PC-3 (cell line): ENCODE measurements at regions not wholly inside any gene's neighbourhood (a gene's known extent, or its start where the extent isn't known, plus 50 kb on each side); places are given as distances from the start of the nearest gene placed in this dataset.

Experiments used
- ATAC-seq: fragments of 200-7000 bp; cut with Tn5 transposase; 2 replicates; pipeline ENCODE4 v1.9.1; 2020; ENCODE audit warnings: mild to moderate bottlenecking, moderate library complexity
- BruUV-seq: library from RNA; stranded (reverse); fragments of 400-500 nt; replicated peaks from 2 replicates; lab custom pipeline; 2021; lab: Mats Ljungman, UMichigan
- CTCF ChIA-PET: fragments of 300-600 bp; sonication (Branson Sonifier 250); formaldehyde crosslinking; loops from one replicate; lab custom pipeline; 2022; ENCODE audit warnings: antibody characterized with exemption; lab: Charles Lee
- POLR2A ChIA-PET: fragments of 300-600 bp; sonication (Branson Sonifier 250); formaldehyde crosslinking; loops from one replicate; lab custom pipeline; 2022; ENCODE audit warnings: antibody characterized with exemption; ENCODE audit not compliant: unreplicated experiment; lab: Charles Lee
- DNase-seq: peaks from one replicate; pipeline ENCODE4 v3.0.0-alpha.2; 2015
- H2AFZ ChIP-seq: fragments of 300-600 bp; sonication (generic); 2 replicates; pipeline ENCODE4 v1.6.0; 2016; ENCODE audit warnings: antibody characterized with exemption, low read length
- H3F3A ChIP-seq: fragments of 300-600 bp; sonication (generic); one replicate; pipeline ENCODE4 v1.6.0; 2017; ENCODE audit warnings: antibody characterized with exemption, low read length, control low read depth, mild to moderate bottlenecking; ENCODE audit not compliant: unreplicated experiment
- H3K27ac ChIP-seq: fragments of 300-600 bp; sonication (generic); 2 replicates; pipeline ENCODE4 v1.5.1; 2016; ENCODE audit warnings: mild to moderate bottlenecking, low read length
- H3K27me3 ChIP-seq: fragments of 300-600 bp; sonication (generic); 2 replicates; pipeline ENCODE4 v1.6.1; 2016; ENCODE audit warnings: low read length, mixed read lengths
- H3K36me3 ChIP-seq: fragments of 300-600 bp; sonication (generic); 2 replicates; pipeline ENCODE4 v1.6.1; 2016; ENCODE audit warnings: low read depth, mixed run types, low read length, mixed read lengths
- H3K4me1 ChIP-seq: fragments of 300-600 bp; sonication (generic); 2 replicates; pipeline ENCODE4 v1.5.1; 2016; ENCODE audit warnings: low read length; ENCODE audit not compliant: insufficient read depth
- H3K4me2 ChIP-seq: fragments of 300-600 bp; sonication (generic); 2 replicates; pipeline ENCODE4 v1.6.0; 2016; ENCODE audit warnings: low read length
- H3K4me3 ChIP-seq: fragments of 300-600 bp; sonication (generic); 2 replicates; pipeline ENCODE4 v1.5.1; 2016; ENCODE audit warnings: mild to moderate bottlenecking, low read length, mixed read lengths
- H3K79me2 ChIP-seq: fragments of 300-600 bp; sonication (generic); 2 replicates; pipeline ENCODE4 v1.6.1; 2017; ENCODE audit warnings: low read length, mixed read lengths
- H3K9ac ChIP-seq: fragments of 300-600 bp; sonication (generic); 2 replicates; pipeline ENCODE4 v1.6.0; 2016; ENCODE audit warnings: mild to moderate bottlenecking, low read length
- H3K9me2 ChIP-seq: fragments of 300-600 bp; sonication (generic); replicated peaks from 2 replicates; pipeline ENCODE4 v1.6.1; 2016; ENCODE audit warnings: mixed run types, low read length, mixed read lengths
- H3K9me3 ChIP-seq: fragments of 300-600 bp; sonication (generic); 2 replicates; pipeline ENCODE4 v1.6.1; 2016; ENCODE audit warnings: low read length, mixed read lengths
- H4K20me1 ChIP-seq: fragments of 300-600 bp; sonication (generic); 2 replicates; pipeline ENCODE4 v1.6.1; 2016; ENCODE audit warnings: low read length, mixed read lengths
- EZH2 ChIP-seq: fragments of 300-600 bp; sonication (generic); IDR thresholded peaks from one replicate; pipeline ENCODE4 v1.6.1; 2017; ENCODE audit warnings: antibody characterized with exemption, mild to moderate bottlenecking, low read length; ENCODE audit not compliant: unreplicated experiment
- EZH2phosphoT487 ChIP-seq: fragments of 300-600 bp; sonication (generic); IDR thresholded peaks from 2 replicates; pipeline ENCODE4 v1.6.1; 2018; ENCODE audit warnings: mild to moderate bottlenecking, antibody characterized with exemption, low read length, borderline replicate concordance
- intact Hi-C: fragments of 100-400 bp; cut with micrococcal nuclease; formaldehyde crosslinking; loops from 2 replicates; pipeline ENCODE4 v1.9.0; 2023
- TF ChIP-seq, protein P1 (sequence below): fragments of 300-600 bp; sonication (generic); conservative IDR thresholded peaks from 2 replicates; pipeline ENCODE4 v1.5.1; 2017; ENCODE audit warnings: antibody characterized with exemption, low read depth, mild to moderate bottlenecking, low read length

DNA sequence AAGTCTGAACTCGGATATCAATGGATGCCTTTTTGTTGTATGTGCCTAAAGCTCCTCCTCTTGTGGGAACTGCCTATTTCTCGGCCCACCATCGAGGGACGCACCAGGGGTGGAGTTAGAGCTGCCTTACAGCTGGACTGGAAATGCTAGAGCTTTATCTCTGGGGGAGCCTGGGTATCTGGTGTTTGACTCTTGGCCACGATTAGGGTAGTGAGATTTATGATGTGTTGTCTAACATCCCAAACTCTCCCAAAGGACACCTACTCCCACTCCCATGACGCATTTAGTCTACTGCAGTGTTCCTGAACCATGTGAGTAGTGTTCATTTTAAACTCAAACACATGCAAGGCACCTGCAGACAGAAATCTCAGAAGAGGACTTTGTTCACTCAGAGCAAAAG, 594.8 kb downstream of the METTL4 start:
- POLR2A ChIA-PET, result no interaction called here
- intact Hi-C loops, result no loop called here
- Histone ChIP-seq H3K4me2 (no peak overlapping the region), H3K27me3 (peaks cover 60% of the 10 kb centered on the region), H3K9me3 (no peaks in the 10 kb centered on the region), H3K4me1 (no peaks in the 10 kb centered on the region), H4K20me1 (no peaks in the 10 kb centered on the region), H3K9ac (no peak overlapping the region), H3K4me3 (no peak overlapping the region), H2AFZ (no peak overlapping the region), H3K36me3 (no peaks in the 10 kb centered on the region), H3K9me2 (no peaks in the 10 kb centered on the region), H3F3A (no peaks in the 10 kb centered on the region), H3K79me2 (no peaks in the 10 kb centered on the region), H3K27ac (no peak overlapping the region)
- CTCF ChIA-PET, result no interaction called here
- no peak for DNase-seq
- BruUV-seq, result no TSS peak
- TF ChIP-seq EZH2phosphoT487 (no peak), EZH2 (no peak)
- TF ChIP-seq, protein P1, sequence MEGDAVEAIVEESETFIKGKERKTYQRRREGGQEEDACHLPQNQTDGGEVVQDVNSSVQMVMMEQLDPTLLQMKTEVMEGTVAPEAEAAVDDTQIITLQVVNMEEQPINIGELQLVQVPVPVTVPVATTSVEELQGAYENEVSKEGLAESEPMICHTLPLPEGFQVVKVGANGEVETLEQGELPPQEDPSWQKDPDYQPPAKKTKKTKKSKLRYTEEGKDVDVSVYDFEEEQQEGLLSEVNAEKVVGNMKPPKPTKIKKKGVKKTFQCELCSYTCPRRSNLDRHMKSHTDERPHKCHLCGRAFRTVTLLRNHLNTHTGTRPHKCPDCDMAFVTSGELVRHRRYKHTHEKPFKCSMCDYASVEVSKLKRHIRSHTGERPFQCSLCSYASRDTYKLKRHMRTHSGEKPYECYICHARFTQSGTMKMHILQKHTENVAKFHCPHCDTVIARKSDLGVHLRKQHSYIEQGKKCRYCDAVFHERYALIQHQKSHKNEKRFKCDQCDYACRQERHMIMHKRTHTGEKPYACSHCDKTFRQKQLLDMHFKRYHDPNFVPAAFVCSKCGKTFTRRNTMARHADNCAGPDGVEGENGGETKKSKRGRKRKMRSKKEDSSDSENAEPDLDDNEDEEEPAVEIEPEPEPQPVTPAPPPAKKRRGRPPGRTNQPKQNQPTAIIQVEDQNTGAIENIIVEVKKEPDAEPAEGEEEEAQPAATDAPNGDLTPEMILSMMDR, result no peak
- ATAC-seq, result no peak

DNA sequence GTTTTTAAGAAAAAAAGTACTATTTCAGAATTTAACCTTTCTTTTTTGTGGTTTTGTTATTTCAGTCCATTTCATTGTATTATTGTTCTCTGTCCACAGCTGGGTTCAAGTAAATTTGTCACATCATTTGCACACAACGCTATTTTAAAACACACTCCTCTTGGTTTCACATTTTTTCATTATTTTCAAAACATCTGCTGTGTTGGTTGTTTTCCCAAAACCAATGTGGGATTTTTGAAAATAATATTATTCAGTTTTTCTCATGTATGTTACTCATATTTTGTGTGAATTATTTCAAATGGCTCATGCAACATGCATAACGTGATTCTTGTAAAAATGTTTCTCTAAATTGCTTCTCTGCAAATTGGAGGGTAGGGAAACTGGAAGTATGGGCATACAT, 589.2 kb downstream of the METTL4 start:
- Histone ChIP-seq H3K36me3 (no peaks in the 10 kb centered on the region), H4K20me1 (no peaks in the 10 kb centered on the region), H3K4me1 (no peaks in the 10 kb centered on the region), H3K4me2 (no peak overlapping the region), H3K27me3 (peaks cover 42% of the 10 kb centered on the region), H3F3A (no peaks in the 10 kb centered on the region), H3K27ac (no peak overlapping the region), H3K4me3 (no peak overlapping the region), H3K9ac (no peak overlapping the region), H3K9me2 (no peaks in the 10 kb centered on the region), H2AFZ (no peak overlapping the region), H3K79me2 (no peaks in the 10 kb centered on the region), H3K9me3 (no peaks in the 10 kb centered on the region)
- POLR2A ChIA-PET, result no interaction called here
- intact Hi-C loops, result no loop called here
- CTCF ChIA-PET, result no interaction called here
- no peak for DNase-seq
- TF ChIP-seq, protein P1, result no peak
- TF ChIP-seq EZH2phosphoT487 (no peak), EZH2 (no peak)
- BruUV-seq, result no TSS peak
- ATAC-seq, result no peak

DNA sequence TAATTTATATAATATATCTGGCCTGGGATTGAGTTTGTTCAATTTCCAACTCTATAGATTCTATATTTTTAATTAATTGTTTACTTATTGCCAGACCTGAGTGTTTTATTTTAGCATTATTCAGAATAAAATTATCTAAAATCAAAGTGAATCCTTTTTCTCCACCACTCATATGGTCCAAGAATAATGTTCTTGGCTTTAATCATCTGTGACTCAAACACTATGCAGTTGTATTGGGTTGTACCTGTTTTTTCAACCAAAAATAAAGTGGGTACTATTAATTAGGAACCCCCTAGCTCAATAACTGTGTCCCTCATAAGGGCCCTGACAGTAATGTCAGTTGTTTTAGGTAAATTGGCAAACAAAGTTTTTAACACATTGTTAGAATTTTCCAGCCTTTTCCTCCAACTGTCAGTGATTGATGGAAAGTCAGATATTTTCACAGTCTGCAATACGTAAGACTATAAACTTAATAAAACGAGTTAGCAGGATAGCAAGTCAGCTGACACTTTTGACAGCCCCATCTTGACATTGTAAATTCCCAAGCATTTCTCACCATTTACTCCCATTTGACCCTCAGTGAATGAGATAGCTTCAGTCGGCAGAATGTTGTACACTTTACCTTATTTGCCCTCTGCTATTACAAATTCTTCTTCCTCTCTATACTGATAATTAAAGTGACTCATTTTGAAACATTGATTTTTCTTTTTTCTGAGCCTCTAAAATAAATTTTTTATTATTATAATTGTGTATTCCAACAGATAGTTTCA, 587.4 kb downstream of the METTL4 start:
- intact Hi-C loops, result no loop called here
- H4K20me1 ChIP-seq, result no peaks in the 10 kb centered on the region
- no peaks in the 10 kb centered on the region for H3K4me1 ChIP-seq
- no peak overlapping the region for H3K4me3 ChIP-seq
- H3K36me3 ChIP-seq, result no peaks in the 10 kb centered on the region
- ATAC-seq (no peak), DNase-seq (no peak)
- no peaks in the 10 kb centered on the region for H3K9me3 ChIP-seq
- H3K4me2 ChIP-seq, result no peak overlapping the region
- no peaks in the 10 kb centered on the region for H3K9me2 ChIP-seq
- no peak overlapping the region for H3K9ac ChIP-seq
- CTCF ChIA-PET, result no interaction called here
- no peaks in the 10 kb centered on the region for H3K79me2 ChIP-seq
- POLR2A ChIA-PET, result no interaction called here
- TF ChIP-seq EZH2phosphoT487, result no peak
- no peak for TF ChIP-seq EZH2
- TF ChIP-seq, protein P1, result no peak
- no peak overlapping the region for H3K27ac ChIP-seq
- H3K27me3 ChIP-seq, result peaks cover 35% of the 10 kb centered on the region
- no TSS peak for BruUV-seq
- H2AFZ ChIP-seq, result no peak overlapping the region
- no peaks in the 10 kb centered on the region for H3F3A ChIP-seq
